ENCODE measurements at regions not wholly inside any gene's neighbourhood (a gene's known extent, or its start where the extent isn't known, plus 50 kb on each side); places are given as distances from the start of the nearest gene placed in this dataset.

- ChIA-PET CTCF (interaction anchor here (0.6 kb wide), 1 partner anchor 117 kb away, joined by 3 read pairs; no protein-coding TSS in a partner anchor), POLR2A (no interaction called here)
- H3K9ac ChIP-seq (ENCODE audit: low read length): no peak overlapping the region
- H3K79me2 ChIP-seq (ENCODE audit: control insufficient read depth, insufficient read depth, low read length): no peaks in the 10 kb centered on the region
- no peak overlapping the region for H3K27ac ChIP-seq (ENCODE audit: low read length in 2 of 2)
- ATAC-seq (ENCODE audit: low read depth) (no peak), DNase-seq (no peak)
- TF ChIP-seq EZH2 (IDR thresholded peaks at IDR 0.05; ENCODE audit: borderline replicate concordance, insufficient read depth, low read depth, low read length, poor library complexity, severe bottlenecking) (no peak), CTCF (IDR thresholded peaks at IDR 0.05) (no peak)
- H3K4me1 Mint-ChIP-seq: no peaks in the 10 kb centered on the region
- no peak overlapping the region for H2AFZ ChIP-seq (ENCODE audit: insufficient read depth, low read depth, low read length, poor library complexity, severe bottlenecking)
- no peak overlapping the region for H3K4me2 ChIP-seq (replicated peaks; ENCODE audit: low read depth, low read length, poor library complexity, severe bottlenecking)
- no peak overlapping the region for H3K4me3 ChIP-seq (ENCODE audit: control extremely low read depth in 1 of 5, extremely low read depth in 1 of 5, insufficient read depth in 1 of 5, low read depth in 2 of 5, low read length in 4 of 5)
- peaks cover 2% of the 10 kb centered on the region for H3K9me3 Mint-ChIP-seq (ENCODE audit: insufficient read depth)
- intact Hi-C loops (cut with micrococcal nuclease): no loop called here
- H3K36me3 ChIP-seq (replicated peaks in 1 of 2; ENCODE audit: control extremely low read depth in 1 of 2, control insufficient read depth in 1 of 2, extremely low read depth in 1 of 2, insufficient read depth in 2 of 2, low read length in 1 of 2): no peaks in the 10 kb centered on the region
- H3K4me3 Mint-ChIP-seq: no peak overlapping the region
- H3K4me1 ChIP-seq (ENCODE audit: control insufficient read depth in 2 of 2, insufficient read depth in 2 of 2, low read length in 2 of 2): no peaks in the 10 kb centered on the region
- peaks cover 0 to 12% (median 0%) of the 10 kb centered on the region in 3 donors for H3K9me3 ChIP-seq (ENCODE audit: control extremely low read depth in 1 of 3, control insufficient read depth in 2 of 3, insufficient read depth in 1 of 3, low read length in 2 of 3)
- no peak overlapping the region for H3K27ac Mint-ChIP-seq
- no peaks in the 10 kb centered on the region for H4K20me1 ChIP-seq (ENCODE audit: control insufficient read depth, insufficient read depth, low read length, poor library complexity, severe bottlenecking)
- H3K27me3 ChIP-seq (replicated peaks in 1 of 4; ENCODE audit: control extremely low read depth in 1 of 4, control insufficient read depth in 3 of 4, insufficient read depth in 4 of 4, low read length in 3 of 4): no peaks in the 10 kb centered on the region
- no peaks in the 10 kb centered on the region for H3K27me3 Mint-ChIP-seq
- WGBS (ENCODE audit: insufficient coverage): 87% methylated on average over 7 of the region's 10 CpGs
These were observed 970.4 kb upstream of the TMEM132C start for GRCh38 chr12:127296591-127296990.

GRCh38 chr12:127297327-127297726 is 969.6 kb upstream of the TMEM132C start:
- H3K4me1 ChIP-seq (ENCODE audit: control insufficient read depth in 2 of 2, insufficient read depth in 2 of 2, low read length in 2 of 2): no peaks in the 10 kb centered on the region

More at GRCh38 chr12:127297327-127297726, 969.6 kb upstream of the TMEM132C start:
- DNase-seq: no peak
- no peaks in the 10 kb centered on the region for H4K20me1 ChIP-seq (ENCODE audit: control insufficient read depth, insufficient read depth, low read length, poor library complexity, severe bottlenecking)
- ChIA-PET POLR2A (no interaction called here), CTCF (no interaction called here)
- H3K9me3 Mint-ChIP-seq (ENCODE audit: insufficient read depth): peaks cover 2% of the 10 kb centered on the region
- H3K4me3 ChIP-seq (ENCODE audit: control extremely low read depth in 1 of 5, extremely low read depth in 1 of 5, insufficient read depth in 1 of 5, low read depth in 2 of 5, low read length in 4 of 5): no peak overlapping the region
- no peaks in the 10 kb centered on the region for H3K27me3 Mint-ChIP-seq
- no peaks in the 10 kb centered on the region for H3K4me1 Mint-ChIP-seq
- no peaks in the 10 kb centered on the region for H3K36me3 ChIP-seq (replicated peaks in 1 of 2; ENCODE audit: control extremely low read depth in 1 of 2, control insufficient read depth in 1 of 2, extremely low read depth in 1 of 2, insufficient read depth in 2 of 2, low read length in 1 of 2)
- no peaks in the 10 kb centered on the region for H3K79me2 ChIP-seq (ENCODE audit: control insufficient read depth, insufficient read depth, low read length)
- H2AFZ ChIP-seq (ENCODE audit: insufficient read depth, low read depth, low read length, poor library complexity, severe bottlenecking): no peak overlapping the region
- H3K4me3 Mint-ChIP-seq: no peak overlapping the region
- no peak for ATAC-seq (ENCODE audit: low read depth)
- H3K27ac Mint-ChIP-seq: no peak overlapping the region
- no peak for TF ChIP-seq EZH2 (IDR thresholded peaks at IDR 0.05; ENCODE audit: borderline replicate concordance, insufficient read depth, low read depth, low read length, poor library complexity, severe bottlenecking)
- TF ChIP-seq CTCF (IDR thresholded peaks at IDR 0.05): no peak
- H3K9ac ChIP-seq (ENCODE audit: low read length): no peak overlapping the region
- H3K4me2 ChIP-seq (replicated peaks; ENCODE audit: low read depth, low read length, poor library complexity, severe bottlenecking): no peak overlapping the region
- intact Hi-C loops (cut with micrococcal nuclease): no loop called here
- peaks cover 0 to 12% (median 0%) of the 10 kb centered on the region in 3 donors for H3K9me3 ChIP-seq (ENCODE audit: control extremely low read depth in 1 of 3, control insufficient read depth in 2 of 3, insufficient read depth in 1 of 3, low read length in 2 of 3)
- 100% methylated on average over 1 of the region's 3 CpGs for WGBS (ENCODE audit: insufficient coverage)
- no peaks in the 10 kb centered on the region for H3K27me3 ChIP-seq (replicated peaks in 1 of 4; ENCODE audit: control extremely low read depth in 1 of 4, control insufficient read depth in 3 of 4, insufficient read depth in 4 of 4, low read length in 3 of 4)
- no peak overlapping the region for H3K27ac ChIP-seq (ENCODE audit: low read length in 2 of 2)

Data from B cell (primary cell).